Esophagus squamous epithelium (tissue), 4 donors: ENCODE measurements at regions not wholly inside any gene's neighbourhood (a gene's known extent, or its start where the extent isn't known, plus 50 kb on each side); places are given as distances from the start of the nearest gene placed in this dataset.

ENCODE experiments used
- CTCF ChIP-seq, 6 experiments: fragments of 450-650 bp in 4 of 6; fragments of 200-600 bp in 2 of 6; sonication (generic) in 2 of 6; IDR thresholded peaks; one replicate each; pipeline ENCODE4 v1.5.1; 2016 to 2019; ENCODE audit warnings: antibody characterized with exemption in 6 of 6, mild to moderate bottlenecking in 4 of 6, moderate library complexity in 4 of 6
- POLR2A ChIP-seq, 4 donors: fragments of 450-650 bp; IDR thresholded peaks; one replicate each; pipeline ENCODE4 v1.6.1; 2017; ENCODE audit warnings: antibody characterized with exemption in 4 of 4, mild to moderate bottlenecking in 4 of 4, moderate library complexity in 3 of 4

GRCh38 chr4:96637971-96638412, 798.1 kb downstream of the PDHA2 start:
- TF ChIP-seq CTCF (IDR thresholded peaks at IDR 0.05) (no peak), POLR2A (IDR thresholded peaks at IDR 0.05) (no peak)
